ENCODE measurements at regions not wholly inside any gene's neighbourhood (a gene's known extent, or its start where the extent isn't known, plus 50 kb on each side); places are given as distances from the start of the nearest gene placed in this dataset.

DNA sequence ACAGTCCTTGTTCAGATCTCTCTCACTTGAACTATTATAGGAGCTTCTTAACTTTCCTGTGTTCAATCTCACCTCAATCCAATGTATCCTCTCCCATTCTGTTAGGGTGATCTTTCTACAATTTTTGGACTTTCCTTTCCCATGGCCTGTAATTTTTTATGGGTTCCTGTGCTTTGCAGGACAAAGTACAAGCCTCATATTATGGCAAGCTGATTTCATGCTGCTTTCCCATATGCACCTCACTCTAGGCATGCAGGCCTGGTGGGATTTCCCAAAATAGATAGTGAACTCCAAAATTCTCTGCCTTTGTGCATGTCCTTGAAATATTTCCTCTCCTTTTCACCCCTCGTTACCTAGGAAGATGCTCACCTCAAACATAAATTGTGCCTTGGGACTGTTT, 499.4 kb downstream of the NAV3 start:
- no peak for TF ChIP-seq EZH2 (IDR thresholded peaks at IDR 0.05)
- TF ChIP-seq CTCF (IDR thresholded peaks at IDR 0.05): no peak

All from neural progenitor cell (in vitro differentiated cells).